ENCODE measurements at regions not wholly inside any gene's neighbourhood (a gene's known extent, or its start where the extent isn't known, plus 50 kb on each side); places are given as distances from the start of the nearest gene placed in this dataset.

GRCh38 chr12:83225806-83226205, 539.1 kb downstream of the TMTC2 start:
- WGBS (ENCODE audit: insufficient coverage): 95% methylated on average over 2 of the region's 3 CpGs
- DNase-seq (no peak), ATAC-seq (no peak)
- H3K36me3 ChIP-seq (ENCODE audit: control insufficient read depth, insufficient read depth, low read length): no peaks in the 10 kb centered on the region
- no peak for TF ChIP-seq CTCF (IDR thresholded peaks at IDR 0.05)
- no peaks in the 10 kb centered on the region for H3K4me1 ChIP-seq (ENCODE audit: control insufficient read depth, insufficient read depth, low read length)
- no peak overlapping the region for H3K4me3 Mint-ChIP-seq
- H3K27me3 ChIP-seq (ENCODE audit: control insufficient read depth, insufficient read depth, low read length): no peaks in the 10 kb centered on the region
- intact Hi-C loops (cut with micrococcal nuclease): no loop called here
- no peak overlapping the region for H3K27ac ChIP-seq (ENCODE audit: low read length)
- H3K4me1 Mint-ChIP-seq: no peaks in the 10 kb centered on the region
- H3K9me3 ChIP-seq (ENCODE audit: control insufficient read depth, insufficient read depth, low read length): no peaks in the 10 kb centered on the region
- H3K27ac Mint-ChIP-seq: no peak overlapping the region
- H3K4me3 ChIP-seq (ENCODE audit: low read length): no peak overlapping the region
- H3K36me3 Mint-ChIP-seq: peaks cover 10% of the 10 kb centered on the region
- H3K9me3 Mint-ChIP-seq: peaks cover 14 to 21% of the 10 kb centered on the region in 2 donors
- H3K27me3 Mint-ChIP-seq (ENCODE audit: low read depth in 2 of 2): no peaks in the 10 kb centered on the region

GRCh38 chr12:83224012-83224411, 537.3 kb downstream of the TMTC2 start:
- Histone ChIP-seq H3K4me3 (ENCODE audit: low read length) (no peak overlapping the region), H3K27me3 (ENCODE audit: control insufficient read depth, insufficient read depth, low read length) (no peaks in the 10 kb centered on the region), H3K27ac (ENCODE audit: low read length) (no peak overlapping the region), H3K4me1 (ENCODE audit: control insufficient read depth, insufficient read depth, low read length) (no peaks in the 10 kb centered on the region), H3K36me3 (ENCODE audit: control insufficient read depth, insufficient read depth, low read length) (no peaks in the 10 kb centered on the region), H3K9me3 (ENCODE audit: control insufficient read depth, insufficient read depth, low read length) (no peaks in the 10 kb centered on the region)
- TF ChIP-seq CTCF (IDR thresholded peaks at IDR 0.05): no peak
- intact Hi-C loops (cut with micrococcal nuclease): no loop called here
- DNase-seq (no peak), ATAC-seq (no peak)
- no peaks in the 10 kb centered on the region for H3K27me3 Mint-ChIP-seq (ENCODE audit: low read depth in 2 of 2)
- 50% methylated on average over 2 of the region's 5 CpGs for WGBS (ENCODE audit: insufficient coverage)
- no peaks in the 10 kb centered on the region for H3K4me1 Mint-ChIP-seq
- H3K4me3 Mint-ChIP-seq: no peak overlapping the region
- H3K36me3 Mint-ChIP-seq: peaks cover 10% of the 10 kb centered on the region
- H3K9me3 Mint-ChIP-seq: peaks cover 7% of the 10 kb centered on the region in 2 donors
- H3K27ac Mint-ChIP-seq: no peak overlapping the region

- no peak for DNase-seq
- Histone ChIP-seq H3K9me3 (ENCODE audit: control insufficient read depth, insufficient read depth, low read length) (no peaks in the 10 kb centered on the region), H3K27ac (ENCODE audit: low read length) (no peak overlapping the region), H3K4me1 (ENCODE audit: control insufficient read depth, insufficient read depth, low read length) (no peaks in the 10 kb centered on the region), H3K36me3 (ENCODE audit: control insufficient read depth, insufficient read depth, low read length) (no peaks in the 10 kb centered on the region), H3K4me3 (ENCODE audit: low read length) (no peak overlapping the region), H3K27me3 (ENCODE audit: control insufficient read depth, insufficient read depth, low read length) (no peaks in the 10 kb centered on the region)
- no peaks in the 10 kb centered on the region for H3K4me1 Mint-ChIP-seq
- peaks cover 5 to 9% of the 10 kb centered on the region in 2 donors for H3K9me3 Mint-ChIP-seq
- no CpG with 5 or more reads among the region's 2 CpGs for WGBS (ENCODE audit: insufficient coverage)
- peaks cover 6% of the 10 kb centered on the region for H3K36me3 Mint-ChIP-seq
- ATAC-seq: no peak
- intact Hi-C loops (cut with micrococcal nuclease): no loop called here
- H3K27ac Mint-ChIP-seq: no peak overlapping the region
- H3K27me3 Mint-ChIP-seq (ENCODE audit: low read depth in 2 of 2): no peaks in the 10 kb centered on the region
- TF ChIP-seq CTCF (IDR thresholded peaks at IDR 0.05): no peak
- no peak overlapping the region for H3K4me3 Mint-ChIP-seq
These were observed 534.1 kb downstream of the TMTC2 start for GRCh38 chr12:83220774-83221173.

- H3K36me3 Mint-ChIP-seq: peaks cover 6% of the 10 kb centered on the region
- no peak overlapping the region for H3K27ac Mint-ChIP-seq
- H3K9me3 Mint-ChIP-seq: peaks cover 9 to 19% of the 10 kb centered on the region in 2 donors
- H3K9me3 ChIP-seq (ENCODE audit: control insufficient read depth, insufficient read depth, low read length): no peaks in the 10 kb centered on the region
- H3K4me1 ChIP-seq (ENCODE audit: control insufficient read depth, insufficient read depth, low read length): no peaks in the 10 kb centered on the region
- no peaks in the 10 kb centered on the region for H3K36me3 ChIP-seq (ENCODE audit: control insufficient read depth, insufficient read depth, low read length)
- no peak overlapping the region for H3K4me3 ChIP-seq (ENCODE audit: low read length)
- no peaks in the 10 kb centered on the region for H3K27me3 ChIP-seq (ENCODE audit: control insufficient read depth, insufficient read depth, low read length)
- ATAC-seq: no peak
- no CpG with 5 or more reads among the region's 3 CpGs for WGBS (ENCODE audit: insufficient coverage)
- no peaks in the 10 kb centered on the region for H3K4me1 Mint-ChIP-seq
- intact Hi-C loops (cut with micrococcal nuclease): no loop called here
- H3K27me3 Mint-ChIP-seq (ENCODE audit: low read depth in 2 of 2): no peaks in the 10 kb centered on the region
- DNase-seq: no peak
- TF ChIP-seq CTCF (IDR thresholded peaks at IDR 0.05): no peak
- no peak overlapping the region for H3K27ac ChIP-seq (ENCODE audit: low read length)
- no peak overlapping the region for H3K4me3 Mint-ChIP-seq
These were observed 529.5 kb downstream of the TMTC2 start for GRCh38 chr12:83216230-83216629.

Measured in natural killer cell (primary cell).